ENCODE measurements at regions not wholly inside any gene's neighbourhood (a gene's known extent, or its start where the extent isn't known, plus 50 kb on each side); places are given as distances from the start of the nearest gene placed in this dataset.

DNA sequence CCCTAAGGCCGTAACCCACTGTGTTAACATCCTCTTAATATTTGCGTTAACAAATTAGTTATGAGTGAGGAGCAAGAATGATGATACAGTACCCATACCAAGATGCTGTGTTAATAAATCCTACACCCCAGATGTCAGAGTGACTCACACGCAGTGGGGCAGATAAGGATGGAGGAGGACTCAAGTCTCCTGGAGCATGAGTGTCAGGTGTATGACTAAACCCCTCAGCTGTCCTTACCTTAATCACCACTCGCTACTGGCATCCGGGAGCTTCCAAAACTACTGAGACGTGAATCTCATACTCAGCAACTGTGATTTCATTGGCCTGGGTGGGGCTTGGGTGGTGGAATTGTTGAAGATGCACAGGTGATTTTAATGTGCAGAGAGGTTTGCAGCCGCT lies 131.3 kb upstream of the MTHFD1L start:
- CTCF ChIA-PET, result no interaction called here
- no peak overlapping the region for H3K27ac Mint-ChIP-seq
- no peaks in the 10 kb centered on the region for H3K27me3 Mint-ChIP-seq

DNA sequence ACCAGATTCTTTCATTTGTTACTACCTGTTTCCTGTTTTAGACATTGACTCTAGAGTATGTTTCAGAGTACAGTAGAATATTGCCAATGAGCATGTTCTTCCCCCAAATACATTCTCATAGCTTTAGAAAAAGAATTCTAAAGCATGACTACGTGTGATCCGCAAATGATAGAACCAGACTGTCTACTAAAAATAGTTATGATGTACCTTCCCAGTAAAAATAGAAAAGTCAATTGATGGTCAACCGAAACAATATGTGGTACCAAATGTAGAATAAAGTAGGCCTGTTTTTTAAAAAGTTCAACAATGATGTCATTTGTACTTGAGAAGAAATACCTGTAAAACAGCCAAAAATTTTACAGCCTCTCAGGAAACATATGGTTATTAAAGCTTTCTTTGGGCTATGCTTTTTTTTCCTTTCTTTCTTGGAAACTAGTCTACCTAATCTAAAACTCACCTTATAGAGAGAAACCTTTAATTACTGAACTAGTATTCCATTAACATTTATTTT lies 130.1 kb upstream of the MTHFD1L start:
- Mint-ChIP-seq H3K4me3 (no peak overlapping the region), H3K4me1 (ENCODE audit: low read depth) (no peaks in the 10 kb centered on the region), H3K27me3 (no peaks in the 10 kb centered on the region), H3K9me3 (no peaks in the 10 kb centered on the region), H3K27ac (no peak overlapping the region), H3K36me3 (no peaks in the 10 kb centered on the region)
- DNase-seq, result no peak
- intact Hi-C loops (cut with micrococcal nuclease), result no loop called here
- CTCF ChIA-PET, result interaction anchor here (0.7 kb wide), 1 partner anchor 317 kb away, joined by 3 read pairs; no protein-coding TSS in a partner anchor
- POLR2A ChIA-PET, result no interaction called here

More for the DNA sequence above, 131.3 kb upstream of the MTHFD1L start:
- Mint-ChIP-seq H3K4me1 (ENCODE audit: low read depth) (no peaks in the 10 kb centered on the region), H3K4me3 (no peak overlapping the region), H3K9me3 (no peaks in the 10 kb centered on the region), H3K36me3 (no peaks in the 10 kb centered on the region)
- POLR2A ChIA-PET, result no interaction called here
- intact Hi-C loops (cut with micrococcal nuclease), result no loop called here
- DNase-seq, result no peak

DNA sequence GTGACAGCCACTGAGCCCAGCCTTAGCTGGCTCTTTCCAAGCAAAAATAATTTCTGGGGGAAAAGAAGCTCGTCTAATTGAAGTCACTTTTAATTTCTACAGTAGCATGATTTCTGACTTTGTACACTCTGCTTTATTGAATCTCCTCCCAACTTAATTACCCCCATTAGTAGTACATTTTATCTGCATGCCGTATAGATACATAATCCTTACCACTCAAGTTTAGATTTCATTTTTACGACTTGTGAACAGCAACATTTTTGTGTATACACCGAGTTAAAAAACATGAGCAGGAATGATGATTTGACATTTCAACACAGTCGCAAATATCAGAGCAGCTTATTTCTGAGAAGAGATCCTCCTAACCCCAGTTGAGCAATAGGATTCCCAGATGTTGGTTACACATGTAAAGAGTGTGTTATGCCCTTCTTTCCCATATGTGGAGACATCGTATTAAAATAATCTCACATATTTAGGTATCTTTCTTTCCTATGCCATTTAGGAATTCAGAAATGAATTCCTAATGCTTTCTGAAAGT lies 127.3 kb upstream of the MTHFD1L start:
- CTCF ChIA-PET, result interaction anchor here (0.6 to 2.2 kb wide), 3 partner anchors 77 to 400 kb away, joined by 3 to 12 read pairs (median 4); no protein-coding TSS in a partner anchor
- intact Hi-C loops (cut with micrococcal nuclease), result no loop called here

DNA sequence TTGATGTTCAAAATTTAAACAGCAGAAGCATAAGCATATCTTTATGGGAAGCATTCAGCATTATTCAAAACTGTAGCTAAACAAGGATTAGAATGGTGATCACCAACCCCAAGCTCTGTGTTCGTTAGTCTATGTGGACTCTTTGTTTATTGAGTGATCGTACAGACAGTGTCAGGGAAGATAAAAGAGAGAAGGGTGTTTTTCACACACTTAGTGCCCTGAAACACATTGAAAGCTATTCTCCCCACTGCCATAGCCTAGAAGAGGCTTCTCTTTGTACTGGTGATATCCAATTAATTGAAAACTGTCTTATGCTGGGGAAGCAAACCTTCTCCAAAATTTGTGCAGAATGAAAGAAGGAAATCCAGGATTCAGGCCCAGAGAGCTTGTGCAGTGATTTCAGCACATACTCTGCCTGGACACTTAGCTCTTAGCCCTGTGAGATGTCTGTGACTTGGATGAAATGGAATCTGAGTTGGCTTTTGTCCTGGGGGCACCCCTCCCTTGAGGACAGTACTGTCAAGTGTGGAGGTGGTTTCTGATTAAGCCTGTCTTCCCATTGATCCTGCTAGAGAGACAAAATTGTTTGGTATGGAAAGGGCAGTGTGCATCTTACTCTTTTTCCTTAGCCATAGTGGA lies 125.7 kb upstream of the MTHFD1L start:
- no peak for DNase-seq
- H3K36me3 Mint-ChIP-seq, result no peaks in the 10 kb centered on the region
- H3K9me3 Mint-ChIP-seq, result no peaks in the 10 kb centered on the region
- CTCF ChIA-PET, result interaction anchor here (1.0 to 2.2 kb wide), 3 partner anchors 75 to 322 kb away, joined by 3 to 12 read pairs (median 4); no protein-coding TSS in a partner anchor
- H3K4me3 Mint-ChIP-seq, result no peak overlapping the region
- intact Hi-C loops (cut with micrococcal nuclease), result no loop called here
- H3K27me3 Mint-ChIP-seq, result no peaks in the 10 kb centered on the region
- H3K27ac Mint-ChIP-seq, result no peak overlapping the region
- H3K4me1 Mint-ChIP-seq (ENCODE audit: low read depth), result no peaks in the 10 kb centered on the region
- POLR2A ChIA-PET, result no interaction called here

More for the DNA sequence above, 127.3 kb upstream of the MTHFD1L start:
- Mint-ChIP-seq H3K9me3 (no peaks in the 10 kb centered on the region), H3K4me3 (no peak overlapping the region), H3K4me1 (ENCODE audit: low read depth) (no peaks in the 10 kb centered on the region), H3K27me3 (no peaks in the 10 kb centered on the region), H3K36me3 (no peaks in the 10 kb centered on the region), H3K27ac (no peak overlapping the region)
- POLR2A ChIA-PET, result no interaction called here
- no peak for DNase-seq

DNA sequence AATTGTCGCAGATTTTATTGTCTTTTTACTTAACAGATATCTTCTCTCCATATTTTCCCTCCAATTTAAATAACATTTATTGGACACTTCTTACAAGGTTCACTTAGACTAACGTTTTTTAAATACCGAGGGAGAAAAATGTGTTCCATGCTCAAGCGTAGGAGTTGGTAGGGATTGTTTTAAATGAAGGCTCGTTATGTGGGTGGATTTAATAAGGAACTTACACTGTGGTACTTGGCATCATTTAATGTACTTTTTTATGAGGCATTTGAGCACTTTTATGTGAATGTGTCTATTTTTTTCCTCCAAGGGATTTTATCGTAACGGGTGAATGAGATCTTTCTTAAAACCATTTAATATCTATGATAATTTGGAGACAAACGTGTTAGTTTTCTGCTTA lies 125.0 kb upstream of the MTHFD1L start:
- H3K9me3 Mint-ChIP-seq, result no peaks in the 10 kb centered on the region
- no peaks in the 10 kb centered on the region for H3K27me3 Mint-ChIP-seq
- ChIA-PET CTCF (interaction anchor here (2.1 kb wide), 1 partner anchor 54 kb away, joined by 11 read pairs; no protein-coding TSS in a partner anchor), POLR2A (no interaction called here)
- H3K27ac Mint-ChIP-seq, result no peak overlapping the region
- no peaks in the 10 kb centered on the region for H3K36me3 Mint-ChIP-seq
- H3K4me1 Mint-ChIP-seq (ENCODE audit: low read depth), result no peaks in the 10 kb centered on the region
- no peak for DNase-seq
- intact Hi-C loops (cut with micrococcal nuclease), result no loop called here
- no peak overlapping the region for H3K4me3 Mint-ChIP-seq

DNA sequence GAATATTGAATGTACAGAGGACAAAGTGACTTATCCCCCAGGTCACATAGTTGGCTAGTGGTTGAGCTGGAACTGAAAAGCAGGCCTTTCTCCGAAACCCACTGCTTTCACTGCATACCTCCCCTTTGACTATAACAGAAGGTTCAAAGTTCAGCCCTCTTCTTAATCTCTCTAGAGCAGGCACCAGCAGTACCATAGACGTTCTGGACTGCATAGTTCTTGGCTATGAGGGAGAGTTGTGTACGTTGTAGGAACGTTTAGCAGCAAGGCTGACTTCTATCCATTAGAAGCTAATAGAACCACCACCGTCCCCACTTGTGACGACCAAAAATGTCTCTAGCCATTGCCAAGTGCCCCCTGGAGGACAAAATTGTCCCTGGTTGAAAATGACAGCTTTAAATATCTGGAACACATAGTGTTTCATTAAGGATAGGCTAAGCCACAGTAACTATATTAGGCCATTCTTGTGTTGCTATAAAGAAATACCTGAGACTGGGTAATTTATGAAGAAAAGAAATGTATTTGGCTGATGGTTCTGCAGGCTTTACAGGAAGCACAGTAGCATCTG lies 123.8 kb upstream of the MTHFD1L start:
- ChIA-PET POLR2A (no interaction called here), CTCF (interaction anchor here (0.8 to 2.1 kb wide), 6 partner anchors 23 to 347 kb away, joined by 3 to 19 read pairs (median 6); no protein-coding TSS in a partner anchor)
- Mint-ChIP-seq H3K4me1 (ENCODE audit: low read depth) (no peaks in the 10 kb centered on the region), H3K4me3 (no peak overlapping the region), H3K27ac (no peak overlapping the region), H3K9me3 (no peaks in the 10 kb centered on the region), H3K27me3 (peaks cover 2% of the 10 kb centered on the region), H3K36me3 (no peaks in the 10 kb centered on the region)
- peak; percentile 12 for DNase-seq
- intact Hi-C loops (cut with micrococcal nuclease), result loop anchor here (1.0 kb wide), 1 partner anchor 323 kb away; no protein-coding TSS in a partner anchor

DNA sequence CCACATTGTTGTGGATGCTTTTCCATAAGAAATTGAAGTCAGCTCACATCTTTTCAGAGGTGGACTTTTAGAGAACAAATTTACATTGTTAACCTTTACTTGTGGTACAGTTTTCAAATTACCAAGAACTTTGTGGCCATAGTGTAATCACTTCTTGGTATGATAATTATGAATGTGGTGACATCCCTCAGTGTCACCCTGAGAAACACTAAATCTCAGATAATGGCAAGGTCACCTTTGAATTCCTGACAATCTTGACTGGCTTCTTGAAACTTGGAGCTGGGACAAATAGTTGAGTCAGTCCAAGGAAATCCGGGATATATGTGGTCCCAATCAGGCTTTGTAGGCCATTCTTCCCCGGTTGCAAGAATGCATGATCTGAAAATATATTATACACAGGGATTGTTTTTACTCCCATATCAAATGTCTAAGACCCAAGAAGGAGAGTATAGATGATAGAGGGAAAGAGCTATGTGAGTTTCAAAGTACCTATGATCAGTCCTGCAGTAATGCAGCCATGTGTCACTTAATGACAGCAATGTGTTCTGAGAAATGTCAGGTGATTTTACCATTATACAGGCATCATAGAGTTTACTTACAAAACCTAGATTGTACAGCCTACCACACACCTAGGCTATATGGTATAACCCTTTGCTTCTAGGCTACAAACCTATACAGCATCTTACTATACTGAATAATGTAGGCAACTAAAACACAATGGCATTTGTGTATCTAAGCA lies 120.8 kb upstream of the MTHFD1L start:
- no peak overlapping the region for H3K4me3 Mint-ChIP-seq
- no peak for DNase-seq
- H3K27ac Mint-ChIP-seq, result no peak overlapping the region
- intact Hi-C loops (cut with micrococcal nuclease), result no loop called here
- H3K9me3 Mint-ChIP-seq, result no peaks in the 10 kb centered on the region
- H3K36me3 Mint-ChIP-seq, result no peaks in the 10 kb centered on the region
- CTCF ChIA-PET, result no interaction called here
- peaks cover 2% of the 10 kb centered on the region for H3K27me3 Mint-ChIP-seq
- H3K4me1 Mint-ChIP-seq (ENCODE audit: low read depth), result no peaks in the 10 kb centered on the region
- POLR2A ChIA-PET, result no interaction called here

DNA sequence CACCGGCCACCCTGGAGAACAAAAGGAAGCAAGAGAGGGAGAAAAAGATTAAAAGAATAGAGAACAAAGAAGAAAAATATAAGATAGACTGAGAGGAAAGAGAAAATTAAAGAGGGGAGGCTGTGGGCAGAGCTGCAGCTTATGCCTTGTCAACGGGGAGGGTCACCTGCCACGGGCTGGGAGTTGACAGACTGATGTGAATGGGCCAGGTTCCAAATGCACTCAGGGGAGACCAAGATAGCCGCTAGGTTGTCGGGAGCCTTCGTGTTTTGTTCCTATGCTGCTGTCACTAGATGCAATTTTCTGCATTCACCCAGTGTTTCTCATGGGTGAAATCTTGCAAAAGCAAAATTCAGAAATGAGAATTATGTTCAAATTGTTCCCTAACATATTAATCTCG lies 119.6 kb upstream of the MTHFD1L start:
- intact Hi-C loops (cut with micrococcal nuclease), result no loop called here
- CTCF ChIA-PET, result no interaction called here
- H3K4me1 Mint-ChIP-seq (ENCODE audit: low read depth), result no peaks in the 10 kb centered on the region
- H3K9me3 Mint-ChIP-seq, result no peaks in the 10 kb centered on the region
- peaks cover 2% of the 10 kb centered on the region for H3K27me3 Mint-ChIP-seq
- no peak overlapping the region for H3K27ac Mint-ChIP-seq
- POLR2A ChIA-PET, result no interaction called here
- DNase-seq, result no peak
- H3K36me3 Mint-ChIP-seq, result no peaks in the 10 kb centered on the region
- no peak overlapping the region for H3K4me3 Mint-ChIP-seq

DNA sequence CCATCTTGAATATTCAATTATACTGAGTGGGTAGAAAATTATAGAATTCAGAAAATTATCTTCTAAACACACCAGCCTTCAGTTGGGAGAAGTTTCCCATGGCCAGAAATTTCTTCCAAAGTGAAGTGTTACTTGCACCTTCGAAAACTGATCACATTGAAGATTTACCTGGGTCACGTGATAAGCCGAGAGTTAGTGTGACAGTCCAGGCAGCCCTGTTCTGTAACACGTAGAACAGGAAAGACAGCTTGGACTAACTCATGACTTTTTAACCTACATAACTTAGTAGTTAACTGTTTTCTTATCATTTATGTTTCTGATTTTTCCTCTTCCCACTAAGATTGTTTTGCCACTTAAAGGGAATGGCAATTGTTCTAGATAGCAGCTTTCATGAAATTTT lies 118.3 kb upstream of the MTHFD1L start:
- Mint-ChIP-seq H3K27ac (no peak overlapping the region), H3K4me1 (ENCODE audit: low read depth) (no peaks in the 10 kb centered on the region), H3K27me3 (peaks cover 2% of the 10 kb centered on the region), H3K36me3 (no peaks in the 10 kb centered on the region), H3K9me3 (no peaks in the 10 kb centered on the region), H3K4me3 (no peak overlapping the region)
- DNase-seq, result no peak
- ChIA-PET CTCF (interaction anchor here (1.6 kb wide), 1 partner anchor 329 kb away, joined by 6 read pairs; no protein-coding TSS in a partner anchor), POLR2A (no interaction called here)
- intact Hi-C loops (cut with micrococcal nuclease), result no loop called here

DNA sequence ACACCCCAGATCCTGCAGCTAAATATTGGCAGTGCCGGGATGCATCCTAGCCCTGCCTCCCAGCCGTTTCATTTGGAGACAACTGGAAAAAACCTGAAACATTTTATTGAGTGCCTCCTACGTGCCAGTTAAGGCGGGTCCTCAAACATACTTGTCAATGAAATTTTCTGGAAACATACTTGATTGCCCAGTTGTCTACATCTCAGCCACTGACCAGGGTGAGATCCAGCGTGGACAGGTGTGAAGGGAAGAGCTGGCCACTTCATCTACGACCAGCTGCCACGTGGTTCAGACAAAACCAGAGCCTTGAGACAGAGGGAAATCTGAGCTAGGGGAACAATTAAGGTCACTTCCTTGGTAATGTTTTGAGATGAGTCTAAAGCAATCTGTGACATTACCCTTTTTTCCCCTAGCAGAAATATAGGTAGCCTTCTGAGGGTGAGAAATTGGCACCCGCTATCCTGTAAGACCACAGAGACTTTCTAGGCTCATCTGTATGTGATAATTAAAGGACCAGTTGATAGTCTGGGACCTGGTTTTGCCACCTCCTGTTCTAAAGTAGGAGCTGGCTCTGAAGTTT lies 116.3 kb upstream of the MTHFD1L start:
- DNase-seq, result no peak
- Mint-ChIP-seq H3K4me3 (no peak overlapping the region), H3K36me3 (no peaks in the 10 kb centered on the region), H3K27me3 (peaks cover 2% of the 10 kb centered on the region), H3K4me1 (ENCODE audit: low read depth) (no peaks in the 10 kb centered on the region), H3K9me3 (no peaks in the 10 kb centered on the region), H3K27ac (no peak overlapping the region)
- ChIA-PET CTCF (no interaction called here), POLR2A (no interaction called here)
- intact Hi-C loops (cut with micrococcal nuclease), result no loop called here

DNA sequence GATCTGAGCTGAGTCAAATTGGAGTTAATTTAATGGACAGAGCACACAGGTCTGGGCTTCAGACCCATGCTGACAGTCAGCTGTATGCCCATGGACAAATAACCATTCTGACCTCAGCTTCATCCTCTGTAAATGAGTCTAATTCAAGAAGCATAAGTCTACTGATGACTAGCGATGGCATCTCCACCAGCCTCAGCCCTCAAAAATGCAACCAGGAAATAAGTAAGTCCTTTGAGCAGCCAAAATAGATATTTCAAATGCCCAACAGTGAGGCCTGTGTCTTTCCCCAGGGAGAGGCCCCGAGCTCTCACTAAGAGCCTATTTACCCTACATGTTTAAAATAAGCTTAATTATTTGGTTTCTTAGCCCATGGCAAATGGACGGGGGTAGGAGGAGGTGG lies 114.2 kb upstream of the MTHFD1L start:
- CTCF ChIA-PET, result interaction anchor here (0.6 kb wide), 1 partner anchor 907 kb away, joined by 3 read pairs; no protein-coding TSS in a partner anchor

DNA sequence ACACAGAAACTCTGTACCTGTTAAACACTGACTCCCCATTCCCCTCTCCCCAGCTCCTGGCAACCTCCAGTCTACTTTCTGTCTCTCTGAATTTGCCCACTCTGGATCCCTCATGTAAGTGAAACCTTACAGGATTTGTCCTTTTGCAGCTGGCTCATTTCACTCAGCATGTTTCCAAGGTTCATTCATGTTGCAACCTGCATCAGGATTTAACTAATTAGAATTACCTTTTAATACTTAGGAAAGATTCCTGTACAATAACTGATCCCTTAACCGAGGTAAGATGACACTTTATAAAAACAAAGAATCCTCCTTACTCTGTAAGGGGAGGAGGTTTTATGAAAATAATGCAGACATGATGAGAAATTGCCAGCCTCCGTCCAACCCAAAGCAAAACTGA lies 113.1 kb upstream of the MTHFD1L start:
- Mint-ChIP-seq H3K27ac (no peak overlapping the region), H3K27me3 (no peaks in the 10 kb centered on the region), H3K4me1 (ENCODE audit: low read depth) (no peaks in the 10 kb centered on the region), H3K4me3 (no peak overlapping the region), H3K9me3 (no peaks in the 10 kb centered on the region), H3K36me3 (no peaks in the 10 kb centered on the region)
- intact Hi-C loops (cut with micrococcal nuclease), result no loop called here
- CTCF ChIA-PET, result interaction anchor here (0.8 kb wide), 1 partner anchor 15 kb away, joined by 3 read pairs; no protein-coding TSS in a partner anchor
- POLR2A ChIA-PET, result no interaction called here
- no peak for DNase-seq

More for the DNA sequence above, 114.2 kb upstream of the MTHFD1L start:
- no peak overlapping the region for H3K27ac Mint-ChIP-seq
- DNase-seq, result no peak
- no peaks in the 10 kb centered on the region for H3K36me3 Mint-ChIP-seq
- intact Hi-C loops (cut with micrococcal nuclease), result no loop called here
- no peak overlapping the region for H3K4me3 Mint-ChIP-seq
- peaks cover 2% of the 10 kb centered on the region for H3K27me3 Mint-ChIP-seq
- POLR2A ChIA-PET, result no interaction called here
- H3K4me1 Mint-ChIP-seq (ENCODE audit: low read depth), result no peaks in the 10 kb centered on the region
- H3K9me3 Mint-ChIP-seq, result no peaks in the 10 kb centered on the region
